ENCODE measurements at regions not wholly inside any gene's neighbourhood (a gene's known extent, or its start where the extent isn't known, plus 50 kb on each side); places are given as distances from the start of the nearest gene placed in this dataset.

DNA sequence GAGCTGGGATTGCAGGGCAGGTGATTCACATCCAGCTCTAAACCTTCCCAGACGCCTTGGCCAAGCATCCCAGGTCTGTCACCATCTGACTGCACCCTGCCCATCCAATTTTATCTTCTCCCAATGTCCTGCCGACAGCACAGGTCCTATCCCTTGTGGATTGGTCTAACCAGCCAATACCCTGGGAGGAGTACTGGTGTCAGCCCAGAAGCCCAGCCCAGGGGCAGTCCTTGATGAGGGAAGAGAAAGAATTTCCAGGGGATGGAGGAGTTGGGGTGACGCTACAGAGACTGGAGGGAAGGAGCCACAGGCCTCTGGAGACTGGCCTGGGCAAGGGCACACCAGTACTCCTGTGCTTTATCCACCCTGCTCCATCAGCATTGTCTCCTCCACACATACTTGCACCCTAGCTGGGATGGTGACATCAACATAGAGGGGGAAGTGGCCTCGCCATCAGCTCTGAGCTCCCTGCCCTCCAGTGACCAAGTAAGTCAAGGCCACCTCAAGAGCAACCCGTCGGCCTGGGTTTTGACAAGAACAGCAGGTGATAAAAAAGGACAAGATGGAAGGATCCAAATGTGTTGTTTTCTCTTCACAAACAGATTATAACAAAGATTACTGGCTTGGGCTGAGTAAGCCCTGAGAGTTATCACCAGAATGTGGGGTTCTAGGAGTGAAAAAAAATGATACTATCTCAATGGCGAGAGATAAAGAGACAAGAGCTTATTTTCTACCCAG, 114.6 kb downstream of the AQP9 start:
- TF ChIP-seq, protein P1, sequence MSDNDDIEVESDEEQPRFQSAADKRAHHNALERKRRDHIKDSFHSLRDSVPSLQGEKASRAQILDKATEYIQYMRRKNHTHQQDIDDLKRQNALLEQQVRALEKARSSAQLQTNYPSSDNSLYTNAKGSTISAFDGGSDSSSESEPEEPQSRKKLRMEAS (IDR thresholded peaks at IDR 0.05) = no peak
- TF ChIP-seq, protein P2, sequence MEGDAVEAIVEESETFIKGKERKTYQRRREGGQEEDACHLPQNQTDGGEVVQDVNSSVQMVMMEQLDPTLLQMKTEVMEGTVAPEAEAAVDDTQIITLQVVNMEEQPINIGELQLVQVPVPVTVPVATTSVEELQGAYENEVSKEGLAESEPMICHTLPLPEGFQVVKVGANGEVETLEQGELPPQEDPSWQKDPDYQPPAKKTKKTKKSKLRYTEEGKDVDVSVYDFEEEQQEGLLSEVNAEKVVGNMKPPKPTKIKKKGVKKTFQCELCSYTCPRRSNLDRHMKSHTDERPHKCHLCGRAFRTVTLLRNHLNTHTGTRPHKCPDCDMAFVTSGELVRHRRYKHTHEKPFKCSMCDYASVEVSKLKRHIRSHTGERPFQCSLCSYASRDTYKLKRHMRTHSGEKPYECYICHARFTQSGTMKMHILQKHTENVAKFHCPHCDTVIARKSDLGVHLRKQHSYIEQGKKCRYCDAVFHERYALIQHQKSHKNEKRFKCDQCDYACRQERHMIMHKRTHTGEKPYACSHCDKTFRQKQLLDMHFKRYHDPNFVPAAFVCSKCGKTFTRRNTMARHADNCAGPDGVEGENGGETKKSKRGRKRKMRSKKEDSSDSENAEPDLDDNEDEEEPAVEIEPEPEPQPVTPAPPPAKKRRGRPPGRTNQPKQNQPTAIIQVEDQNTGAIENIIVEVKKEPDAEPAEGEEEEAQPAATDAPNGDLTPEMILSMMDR (IDR thresholded peaks at IDR 0.05; ENCODE audit: low read depth, low read length, missing input control) = no peak
- TF ChIP-seq, protein P3, sequence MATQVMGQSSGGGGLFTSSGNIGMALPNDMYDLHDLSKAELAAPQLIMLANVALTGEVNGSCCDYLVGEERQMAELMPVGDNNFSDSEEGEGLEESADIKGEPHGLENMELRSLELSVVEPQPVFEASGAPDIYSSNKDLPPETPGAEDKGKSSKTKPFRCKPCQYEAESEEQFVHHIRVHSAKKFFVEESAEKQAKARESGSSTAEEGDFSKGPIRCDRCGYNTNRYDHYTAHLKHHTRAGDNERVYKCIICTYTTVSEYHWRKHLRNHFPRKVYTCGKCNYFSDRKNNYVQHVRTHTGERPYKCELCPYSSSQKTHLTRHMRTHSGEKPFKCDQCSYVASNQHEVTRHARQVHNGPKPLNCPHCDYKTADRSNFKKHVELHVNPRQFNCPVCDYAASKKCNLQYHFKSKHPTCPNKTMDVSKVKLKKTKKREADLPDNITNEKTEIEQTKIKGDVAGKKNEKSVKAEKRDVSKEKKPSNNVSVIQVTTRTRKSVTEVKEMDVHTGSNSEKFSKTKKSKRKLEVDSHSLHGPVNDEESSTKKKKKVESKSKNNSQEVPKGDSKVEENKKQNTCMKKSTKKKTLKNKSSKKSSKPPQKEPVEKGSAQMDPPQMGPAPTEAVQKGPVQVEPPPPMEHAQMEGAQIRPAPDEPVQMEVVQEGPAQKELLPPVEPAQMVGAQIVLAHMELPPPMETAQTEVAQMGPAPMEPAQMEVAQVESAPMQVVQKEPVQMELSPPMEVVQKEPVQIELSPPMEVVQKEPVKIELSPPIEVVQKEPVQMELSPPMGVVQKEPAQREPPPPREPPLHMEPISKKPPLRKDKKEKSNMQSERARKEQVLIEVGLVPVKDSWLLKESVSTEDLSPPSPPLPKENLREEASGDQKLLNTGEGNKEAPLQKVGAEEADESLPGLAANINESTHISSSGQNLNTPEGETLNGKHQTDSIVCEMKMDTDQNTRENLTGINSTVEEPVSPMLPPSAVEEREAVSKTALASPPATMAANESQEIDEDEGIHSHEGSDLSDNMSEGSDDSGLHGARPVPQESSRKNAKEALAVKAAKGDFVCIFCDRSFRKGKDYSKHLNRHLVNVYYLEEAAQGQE (IDR thresholded peaks at IDR 0.05) = no peak

Data from liver (tissue), 2 donors.